ENCODE measurements at regions not wholly inside any gene's neighbourhood (a gene's known extent, or its start where the extent isn't known, plus 50 kb on each side); places are given as distances from the start of the nearest gene placed in this dataset.

DNA sequence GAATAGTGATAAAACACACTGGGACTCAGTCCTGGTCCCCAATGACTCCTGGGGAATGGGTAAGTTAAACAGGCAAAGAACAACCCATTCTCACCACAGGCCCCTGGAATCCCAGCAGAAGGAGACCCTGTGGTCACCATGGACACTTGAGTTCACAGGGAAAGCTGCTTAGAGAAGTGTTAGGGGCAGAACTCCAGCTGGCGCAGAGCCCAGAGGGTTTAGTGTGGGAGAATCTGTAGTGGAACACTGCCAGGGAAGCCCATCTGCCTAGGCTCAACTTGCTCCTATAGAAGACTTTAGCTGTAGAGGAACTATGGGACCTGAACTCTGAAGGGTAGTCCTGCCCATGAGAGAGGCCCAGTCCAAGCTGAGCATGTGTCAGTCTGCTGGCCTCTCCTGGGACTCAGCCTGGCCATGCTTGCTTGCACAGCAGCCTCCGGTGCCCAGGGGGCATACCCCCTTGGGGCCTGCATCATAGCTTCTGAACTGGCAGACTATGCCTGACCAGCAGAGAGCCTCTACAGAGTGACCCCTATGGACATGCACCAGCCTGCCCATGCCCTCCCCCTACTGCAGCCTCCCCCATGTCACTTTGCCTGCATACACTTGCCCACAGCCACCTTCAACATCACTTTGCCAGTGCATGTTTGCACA, 343.5 kb downstream of the IDS start:
- Mint-ChIP-seq H3K4me3 (no peak overlapping the region), H3K36me3 (ENCODE audit: low read depth) (no peaks in the 10 kb centered on the region; the same call in 1 of the 2 replicates), H3K27ac (no peak overlapping the region), H3K27me3 (ENCODE audit: insufficient read depth) (no peaks in the 10 kb centered on the region), H3K9me3 (peaks cover 28% of the 10 kb centered on the region), H3K4me1 (ENCODE audit: low read depth) (no peaks in the 10 kb centered on the region)
- no peak for DNase-seq
- TF ChIP-seq, protein P1, sequence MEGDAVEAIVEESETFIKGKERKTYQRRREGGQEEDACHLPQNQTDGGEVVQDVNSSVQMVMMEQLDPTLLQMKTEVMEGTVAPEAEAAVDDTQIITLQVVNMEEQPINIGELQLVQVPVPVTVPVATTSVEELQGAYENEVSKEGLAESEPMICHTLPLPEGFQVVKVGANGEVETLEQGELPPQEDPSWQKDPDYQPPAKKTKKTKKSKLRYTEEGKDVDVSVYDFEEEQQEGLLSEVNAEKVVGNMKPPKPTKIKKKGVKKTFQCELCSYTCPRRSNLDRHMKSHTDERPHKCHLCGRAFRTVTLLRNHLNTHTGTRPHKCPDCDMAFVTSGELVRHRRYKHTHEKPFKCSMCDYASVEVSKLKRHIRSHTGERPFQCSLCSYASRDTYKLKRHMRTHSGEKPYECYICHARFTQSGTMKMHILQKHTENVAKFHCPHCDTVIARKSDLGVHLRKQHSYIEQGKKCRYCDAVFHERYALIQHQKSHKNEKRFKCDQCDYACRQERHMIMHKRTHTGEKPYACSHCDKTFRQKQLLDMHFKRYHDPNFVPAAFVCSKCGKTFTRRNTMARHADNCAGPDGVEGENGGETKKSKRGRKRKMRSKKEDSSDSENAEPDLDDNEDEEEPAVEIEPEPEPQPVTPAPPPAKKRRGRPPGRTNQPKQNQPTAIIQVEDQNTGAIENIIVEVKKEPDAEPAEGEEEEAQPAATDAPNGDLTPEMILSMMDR (IDR thresholded peaks at IDR 0.05) = no peak

DNA sequence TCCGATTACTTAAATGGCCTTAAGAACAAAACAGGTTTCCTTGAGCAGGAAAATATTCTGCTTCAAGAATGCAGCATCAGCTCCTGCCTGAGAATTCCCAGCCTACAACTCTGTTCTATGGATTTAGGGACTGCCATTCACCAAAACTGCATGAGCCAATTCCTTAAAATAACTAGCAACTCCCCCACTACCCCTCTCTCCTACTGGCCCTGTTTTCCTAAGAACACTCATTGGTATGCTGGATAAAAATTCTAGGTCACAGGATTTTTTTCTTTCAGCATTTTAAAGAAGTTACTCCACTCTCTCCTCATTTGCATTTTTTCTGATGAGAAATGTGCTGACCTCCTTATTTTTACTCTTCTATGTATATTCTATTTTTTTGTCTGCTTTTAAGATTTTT, 347.1 kb downstream of the IDS start:
- Mint-ChIP-seq H3K4me3 (no peak overlapping the region), H3K4me1 (ENCODE audit: low read depth) (no peaks in the 10 kb centered on the region)
- TF ChIP-seq, protein P1 (IDR thresholded peaks at IDR 0.05) = no peak

GRCh38 chrX:149152941-149153340, 352.2 kb downstream of the IDS start:
- no peak for DNase-seq
- no peaks in the 10 kb centered on the region for H3K27me3 Mint-ChIP-seq (ENCODE audit: insufficient read depth)
- TF ChIP-seq, protein P1 (IDR thresholded peaks at IDR 0.05) = no peak
- no peaks in the 10 kb centered on the region; the same call in 1 of the 2 replicates for H3K9me3 Mint-ChIP-seq
- no peak overlapping the region for H3K4me3 Mint-ChIP-seq
- H3K4me1 Mint-ChIP-seq (ENCODE audit: low read depth) = no peaks in the 10 kb centered on the region
- H3K36me3 Mint-ChIP-seq (ENCODE audit: low read depth) = no peaks in the 10 kb centered on the region
- no peak overlapping the region for H3K27ac Mint-ChIP-seq

More for the DNA sequence above, 347.1 kb downstream of the IDS start:
- no peak for DNase-seq
- peaks cover 18% of the 10 kb centered on the region for H3K9me3 Mint-ChIP-seq
- no peaks in the 10 kb centered on the region for H3K27me3 Mint-ChIP-seq (ENCODE audit: insufficient read depth)
- no peaks in the 10 kb centered on the region; the same call in 1 of the 2 replicates for H3K36me3 Mint-ChIP-seq (ENCODE audit: low read depth)
- H3K27ac Mint-ChIP-seq = no peak overlapping the region

DNA sequence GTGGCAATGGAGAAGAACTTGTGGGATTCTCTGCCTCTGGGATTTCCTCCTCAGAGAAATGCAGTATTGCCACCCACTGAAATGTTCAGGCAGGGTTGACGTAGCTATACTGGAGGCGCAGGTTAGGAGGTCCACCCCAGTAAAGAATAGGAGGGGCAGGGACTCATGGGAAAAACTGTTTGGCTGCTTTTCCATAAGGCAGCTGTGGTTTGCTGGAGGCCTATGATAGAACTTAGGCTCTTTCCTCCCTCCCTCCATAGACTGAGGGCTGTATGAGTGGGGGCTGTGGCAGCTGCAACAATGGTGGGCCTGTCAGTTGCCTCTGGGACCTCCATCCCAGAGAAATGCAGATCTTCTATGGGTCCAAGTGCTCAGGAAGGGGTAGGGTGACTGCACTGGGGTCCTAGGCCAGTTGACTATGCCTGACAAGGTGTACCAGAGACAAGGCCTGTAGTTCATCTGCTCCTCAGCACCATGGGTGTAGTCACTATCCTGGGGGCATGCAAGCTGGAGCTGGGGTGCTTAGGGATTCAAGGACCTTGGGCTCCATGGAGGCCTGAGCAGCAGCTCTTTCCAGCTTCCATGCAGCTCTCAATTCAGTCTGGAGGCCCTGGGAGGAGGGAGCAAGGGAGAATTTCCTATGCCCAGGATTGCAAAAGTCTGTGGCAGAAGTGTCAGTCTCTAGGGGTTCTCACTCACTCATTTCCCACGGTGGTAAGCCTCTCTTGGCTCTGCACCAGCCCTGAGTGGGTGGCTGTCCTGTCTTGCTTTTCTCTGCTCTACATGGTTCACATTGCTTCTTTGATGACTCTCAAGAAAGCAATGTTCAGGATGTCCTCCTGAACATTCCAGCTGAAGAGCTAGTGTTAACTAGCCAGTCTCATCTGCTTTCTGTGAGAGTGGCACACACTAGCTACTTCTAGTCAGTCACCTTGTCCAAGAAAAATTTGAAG, 353.0 kb downstream of the IDS start:
- TF ChIP-seq, protein P1 (IDR thresholded peaks at IDR 0.05) = no peak
- H3K27ac Mint-ChIP-seq = no peak overlapping the region
- H3K4me3 Mint-ChIP-seq = no peak overlapping the region
- no peaks in the 10 kb centered on the region for H3K36me3 Mint-ChIP-seq (ENCODE audit: low read depth)
- peaks cover 5% of the 10 kb centered on the region; the same call in 1 of the 2 replicates for H3K9me3 Mint-ChIP-seq
- no peaks in the 10 kb centered on the region for H3K4me1 Mint-ChIP-seq (ENCODE audit: low read depth)
- DNase-seq = no peak
- no peaks in the 10 kb centered on the region for H3K27me3 Mint-ChIP-seq (ENCODE audit: insufficient read depth)

DNA sequence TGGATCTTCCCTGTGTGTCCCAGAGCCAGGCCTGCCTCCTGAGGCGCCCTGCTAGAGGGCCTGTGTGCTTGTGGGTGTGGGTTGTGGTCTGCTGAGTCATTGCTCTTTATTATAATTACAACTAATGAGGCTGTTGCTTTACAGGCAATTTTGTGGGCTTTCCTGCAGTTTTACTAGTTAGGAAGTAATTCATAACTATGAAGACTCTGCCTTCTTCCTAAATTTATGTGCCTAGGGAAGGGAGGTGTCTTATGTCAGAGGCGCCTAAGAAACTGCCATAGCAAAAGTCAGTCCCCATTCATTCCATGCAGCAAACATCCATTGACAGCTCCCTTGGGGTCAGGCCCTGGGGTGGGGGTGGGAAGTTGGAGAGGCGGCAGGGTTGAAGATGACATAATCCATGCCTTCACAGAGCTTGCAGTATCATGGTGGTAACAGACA, 359.2 kb downstream of the IDS start:
- Mint-ChIP-seq H3K27ac (no peak overlapping the region), H3K36me3 (ENCODE audit: low read depth) (no peaks in the 10 kb centered on the region), H3K4me3 (no peak overlapping the region), H3K27me3 (ENCODE audit: insufficient read depth) (no peaks in the 10 kb centered on the region), H3K4me1 (ENCODE audit: low read depth) (no peaks in the 10 kb centered on the region), H3K9me3 (peaks cover 5% of the 10 kb centered on the region; the same call in 1 of the 2 replicates)
- TF ChIP-seq, protein P1 (IDR thresholded peaks at IDR 0.05) = no peak
- DNase-seq = no peak

Data from HFFc6 (cell line).